Neural progenitor cell (in vitro differentiated cells): ENCODE measurements at regions not wholly inside any gene's neighbourhood (a gene's known extent, or its start where the extent isn't known, plus 50 kb on each side); places are given as distances from the start of the nearest gene placed in this dataset.
A peak's percentile ranks its signal among the peaks of the same experiment; 100 is the strongest.
"Not testable (repeated sequence)": the region's sequence is repeated elsewhere in the genome, so short reads cannot be mapped to it uniquely, and the experiment has no call there.

ENCODE experiments used
- DNase-seq: peaks from one replicate; pipeline ENCODE4 v3.0.0-alpha.2; 2016; ENCODE audit warnings: low spot score
- H2AFZ ChIP-seq: fragments of 200-600 bp; sonication (generic); replicated peaks from 2 replicates; pipeline ENCODE4 v1.6.1; 2016; ENCODE audit warnings: antibody characterized with exemption
- H3F3A ChIP-seq: fragments of 200-600 bp; sonication (generic); 2 replicates; pipeline ENCODE4 v1.6.1; 2016; ENCODE audit warnings: antibody characterized with exemption, low read depth
- H3K27ac ChIP-seq: fragments of 200-600 bp; sonication (generic); 2 replicates; pipeline ENCODE4 v1.5.1; 2016; ENCODE audit warnings: mild to moderate bottlenecking
- H3K27me3 ChIP-seq: fragments of 200-600 bp; sonication (generic); 2 replicates; pipeline ENCODE4 v1.6.1; 2016; ENCODE audit warnings: mild to moderate bottlenecking, moderate library complexity
- H3K36me3 ChIP-seq: fragments of 200-600 bp; sonication (generic); 2 replicates; pipeline ENCODE4 v1.5.1; 2016
- H3K4me1 ChIP-seq: fragments of 200-600 bp; sonication (generic); 2 replicates; pipeline ENCODE4 v1.6.1; 2016; ENCODE audit warnings: mixed run types
- H3K4me2 ChIP-seq: fragments of 200-600 bp; sonication (generic); 2 replicates; pipeline ENCODE4 v1.6.1; 2016
- H3K4me3 ChIP-seq: fragments of 200-600 bp; sonication (generic); 2 replicates; pipeline ENCODE4 v1.5.1; 2016
- H3K79me2 ChIP-seq: fragments of 200-600 bp; sonication (generic); 2 replicates; pipeline ENCODE4 v1.6.1; 2016; ENCODE audit warnings: low read depth
- H3K9ac ChIP-seq: fragments of 200-600 bp; sonication (generic); 2 replicates; pipeline ENCODE4 v1.6.1; 2016
- H3K9me3 ChIP-seq: fragments of 200-600 bp; sonication (generic); 2 replicates; pipeline ENCODE4 v1.5.1; 2016; ENCODE audit warnings: low read depth
- H4K20me1 ChIP-seq: fragments of 200-600 bp; sonication (generic); 2 replicates; pipeline ENCODE4 v1.6.1; 2016; ENCODE audit warnings: low read depth
- H3K27ac Mint-ChIP-seq: 3 replicates; pipeline ENCODE4 v1.8.0; 2021; ENCODE audit warnings: mixed read lengths
- H3K27me3 Mint-ChIP-seq: 2 replicates; pipeline ENCODE4 v1.8.0; 2022; ENCODE audit warnings: low read depth, mild to moderate bottlenecking, inconsistent platforms, moderate library complexity, mixed read lengths; ENCODE audit not compliant: insufficient read depth
- H3K36me3 Mint-ChIP-seq: 3 replicates; pipeline ENCODE4 v1.8.0; 2021; ENCODE audit warnings: mixed read lengths
- H3K4me1 Mint-ChIP-seq: 3 replicates; pipeline ENCODE4 v1.8.0; 2021; ENCODE audit warnings: mixed read lengths
- H3K4me3 Mint-ChIP-seq: 3 replicates; pipeline ENCODE4 v1.8.0; 2021; ENCODE audit warnings: mild to moderate bottlenecking, moderate library complexity, mixed read lengths
- H3K9me3 Mint-ChIP-seq: 3 replicates; pipeline ENCODE4 v1.8.0; 2020; ENCODE audit warnings: mixed read lengths
- EZH2 ChIP-seq: fragments of 200-600 bp; sonication (generic); IDR thresholded peaks from 2 replicates; pipeline ENCODE4 v1.6.1; 2017; ENCODE audit warnings: antibody characterized with exemption, mild to moderate bottlenecking, moderate library complexity
- EZH2phosphoT487 ChIP-seq: fragments of 200-600 bp; sonication (generic); IDR thresholded peaks from 2 replicates; pipeline ENCODE4 v1.6.1; 2017; ENCODE audit warnings: antibody characterized with exemption
- TF ChIP-seq, protein P1 (sequence below): fragments of 200-600 bp; sonication (generic); IDR thresholded peaks from 2 replicates; pipeline ENCODE4 v1.5.1; 2017; ENCODE audit warnings: antibody characterized with exemption, mild to moderate bottlenecking

GRCh38 chr7:91755121-91755520 is 125.4 kb downstream of the MTERF1 start:
- not testable (repeated sequence) for H3K9ac ChIP-seq, H3K27ac Mint-ChIP-seq, H3K27me3 Mint-ChIP-seq, H3K36me3 Mint-ChIP-seq, H3K36me3 ChIP-seq, DNase-seq, H3K27me3 ChIP-seq, H3K27ac ChIP-seq, H3F3A ChIP-seq, H3K79me2 ChIP-seq, H3K4me1 ChIP-seq, H3K9me3 ChIP-seq, H3K4me2 ChIP-seq, H3K4me3 ChIP-seq, H2AFZ ChIP-seq, H3K4me3 Mint-ChIP-seq, H4K20me1 ChIP-seq, H3K4me1 Mint-ChIP-seq
- H3K9me3 Mint-ChIP-seq, result peaks cover 18% of the 10 kb centered on the region

DNA sequence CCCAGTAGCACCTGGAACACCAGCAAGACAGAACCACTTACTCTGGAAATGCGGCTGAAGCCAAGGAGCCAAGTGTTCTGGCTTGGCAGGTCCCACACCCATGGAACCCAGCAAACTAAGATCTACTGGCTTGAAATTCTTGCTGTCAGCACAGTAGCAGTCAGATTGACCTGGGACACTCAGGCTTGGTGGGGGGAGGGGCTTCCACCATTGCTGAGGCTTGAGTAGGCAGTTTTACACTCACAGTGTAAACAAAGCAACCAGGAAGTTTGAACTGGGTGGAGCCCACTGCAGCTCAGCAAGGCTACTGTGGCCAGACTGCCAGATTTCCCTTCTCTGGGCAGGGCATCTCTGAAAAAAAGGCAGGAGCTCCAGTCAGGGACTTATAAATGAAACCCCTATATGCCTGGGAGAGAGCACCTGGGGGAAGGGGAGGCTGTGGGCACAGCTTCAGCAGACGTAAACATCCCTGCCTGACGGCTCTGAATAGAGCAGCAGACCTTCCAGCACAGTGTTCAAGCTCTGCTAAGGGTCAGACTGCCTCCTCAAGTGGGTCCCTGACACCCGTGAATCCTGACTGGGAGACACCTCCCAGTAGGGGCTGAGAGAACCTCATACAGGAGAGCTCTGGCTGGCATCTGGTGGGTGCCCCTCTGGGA is 121.2 kb downstream of the MTERF1 start:
- H3K36me3 Mint-ChIP-seq, result no peaks in the 10 kb centered on the region
- H3K9me3 Mint-ChIP-seq, result peaks cover 36% of the 10 kb centered on the region
- TF ChIP-seq EZH2, result no peak
- no peak for TF ChIP-seq EZH2phosphoT487
- Histone ChIP-seq H3F3A (no peaks in the 10 kb centered on the region), H3K4me1 (peaks cover 9% of the 10 kb centered on the region), H3K27ac (no peak overlapping the region), H3K9me3 (no peaks in the 10 kb centered on the region), H3K4me2 (no peak overlapping the region), H3K4me3 (no peak overlapping the region), H2AFZ (peak overlapping the region; percentile 98), H3K36me3 (no peaks in the 10 kb centered on the region), H4K20me1 (no peaks in the 10 kb centered on the region), H3K79me2 (no peaks in the 10 kb centered on the region), H3K27me3 (no peaks in the 10 kb centered on the region), H3K9ac (no peak overlapping the region)
- DNase-seq, result peak; percentile 38
- H3K4me1 Mint-ChIP-seq, result no peaks in the 10 kb centered on the region
- no peak overlapping the region for H3K27ac Mint-ChIP-seq
- H3K4me3 Mint-ChIP-seq, result no peak overlapping the region
- no peaks in the 10 kb centered on the region for H3K27me3 Mint-ChIP-seq

GRCh38 chr7:91767820-91768219 is 112.7 kb downstream of the MTERF1 start:
- Histone ChIP-seq H3K4me2 (no peak overlapping the region), H3K4me3 (no peak overlapping the region), H4K20me1 (no peaks in the 10 kb centered on the region), H3K27me3 (no peaks in the 10 kb centered on the region), H3F3A (no peaks in the 10 kb centered on the region), H3K36me3 (no peaks in the 10 kb centered on the region), H3K27ac (no peak overlapping the region), H3K4me1 (no peaks in the 10 kb centered on the region), H3K9ac (no peak overlapping the region), H3K79me2 (no peaks in the 10 kb centered on the region), H3K9me3 (no peaks in the 10 kb centered on the region), H2AFZ (no peak overlapping the region)
- peaks cover 2% of the 10 kb centered on the region for H3K4me1 Mint-ChIP-seq
- H3K27ac Mint-ChIP-seq, result no peak overlapping the region
- no peak overlapping the region for H3K4me3 Mint-ChIP-seq
- peaks cover 3% of the 10 kb centered on the region for H3K36me3 Mint-ChIP-seq
- H3K9me3 Mint-ChIP-seq, result peaks cover 28% of the 10 kb centered on the region
- DNase-seq, result no peak
- H3K27me3 Mint-ChIP-seq, result no peaks in the 10 kb centered on the region
- no peak for TF ChIP-seq EZH2
- no peak for TF ChIP-seq EZH2phosphoT487
- TF ChIP-seq, protein P1, sequence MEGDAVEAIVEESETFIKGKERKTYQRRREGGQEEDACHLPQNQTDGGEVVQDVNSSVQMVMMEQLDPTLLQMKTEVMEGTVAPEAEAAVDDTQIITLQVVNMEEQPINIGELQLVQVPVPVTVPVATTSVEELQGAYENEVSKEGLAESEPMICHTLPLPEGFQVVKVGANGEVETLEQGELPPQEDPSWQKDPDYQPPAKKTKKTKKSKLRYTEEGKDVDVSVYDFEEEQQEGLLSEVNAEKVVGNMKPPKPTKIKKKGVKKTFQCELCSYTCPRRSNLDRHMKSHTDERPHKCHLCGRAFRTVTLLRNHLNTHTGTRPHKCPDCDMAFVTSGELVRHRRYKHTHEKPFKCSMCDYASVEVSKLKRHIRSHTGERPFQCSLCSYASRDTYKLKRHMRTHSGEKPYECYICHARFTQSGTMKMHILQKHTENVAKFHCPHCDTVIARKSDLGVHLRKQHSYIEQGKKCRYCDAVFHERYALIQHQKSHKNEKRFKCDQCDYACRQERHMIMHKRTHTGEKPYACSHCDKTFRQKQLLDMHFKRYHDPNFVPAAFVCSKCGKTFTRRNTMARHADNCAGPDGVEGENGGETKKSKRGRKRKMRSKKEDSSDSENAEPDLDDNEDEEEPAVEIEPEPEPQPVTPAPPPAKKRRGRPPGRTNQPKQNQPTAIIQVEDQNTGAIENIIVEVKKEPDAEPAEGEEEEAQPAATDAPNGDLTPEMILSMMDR, result no peak

DNA sequence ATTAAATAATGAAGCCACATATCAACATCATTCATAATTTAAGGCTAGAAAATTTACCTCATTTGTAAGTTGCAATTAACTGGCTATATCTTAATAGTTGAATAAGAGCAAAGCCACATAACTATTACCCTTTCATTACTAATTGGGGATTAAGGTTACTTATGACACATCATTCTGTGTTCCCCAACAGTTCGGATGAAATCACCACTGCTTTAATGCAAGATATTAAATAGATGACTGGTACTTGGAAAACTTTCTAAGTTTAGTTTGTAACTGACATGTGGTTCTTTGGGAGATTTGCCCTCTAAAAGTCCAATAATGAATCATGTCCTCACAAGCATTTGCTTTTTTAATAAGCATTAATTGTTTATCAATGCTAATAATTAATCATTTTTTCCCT is 109.1 kb downstream of the MTERF1 start:
- no peak overlapping the region for H3K9ac ChIP-seq
- H3K36me3 ChIP-seq, result no peaks in the 10 kb centered on the region
- H3K4me3 Mint-ChIP-seq, result no peak overlapping the region
- no peak overlapping the region for H3K4me2 ChIP-seq
- no peak overlapping the region for H3K27ac ChIP-seq
- TF ChIP-seq, protein P1, result no peak
- TF ChIP-seq EZH2phosphoT487 (no peak), EZH2 (no peak)
- no peak overlapping the region for H3K4me3 ChIP-seq
- no peaks in the 10 kb centered on the region for H3K4me1 ChIP-seq
- no peak overlapping the region for H3K27ac Mint-ChIP-seq
- no peaks in the 10 kb centered on the region for H3K27me3 ChIP-seq
- H3K36me3 Mint-ChIP-seq, result peaks cover 2% of the 10 kb centered on the region
- no peak overlapping the region for H2AFZ ChIP-seq
- no peaks in the 10 kb centered on the region for H3K9me3 ChIP-seq
- peaks cover 2% of the 10 kb centered on the region for H3K4me1 Mint-ChIP-seq
- no peak for DNase-seq
- H3K27me3 Mint-ChIP-seq, result no peaks in the 10 kb centered on the region
- no peaks in the 10 kb centered on the region for H3K9me3 Mint-ChIP-seq
- no peaks in the 10 kb centered on the region for H3K79me2 ChIP-seq
- H3F3A ChIP-seq, result no peaks in the 10 kb centered on the region
- H4K20me1 ChIP-seq, result no peaks in the 10 kb centered on the region
